ENCODE measurements at regions not wholly inside any gene's neighbourhood (a gene's known extent, or its start where the extent isn't known, plus 50 kb on each side); places are given as distances from the start of the nearest gene placed in this dataset.

DNA sequence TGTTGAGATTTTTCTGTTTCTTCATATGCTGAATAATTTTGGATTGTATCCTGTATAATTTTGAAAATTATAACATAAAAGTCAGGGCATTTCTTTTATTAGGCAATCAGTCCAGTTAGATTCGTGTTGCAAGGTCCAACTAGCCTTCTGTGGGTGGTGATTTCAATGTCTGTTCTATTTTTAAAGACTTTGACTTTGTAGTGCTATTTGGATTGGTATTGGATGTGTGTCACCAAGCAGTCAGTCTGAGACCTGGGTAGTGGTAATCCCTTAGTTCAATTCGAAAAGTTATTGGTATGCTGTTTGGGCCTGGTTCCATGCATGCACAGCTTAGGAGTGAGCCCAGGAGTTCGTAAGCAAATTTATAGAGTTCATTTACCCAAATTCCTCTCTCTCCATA lies 82.2 kb downstream of the EPDR1 start:
- in situ Hi-C loops (cut with MboI; ENCODE audit: low pct_unique_long_range_greater_than_20kb, low sequenced_read_pairs, unreplicated experiment), result no loop called here
- DNase-seq (ENCODE audit: low spot score), result no peak
- TF ChIP-seq, protein P1, sequence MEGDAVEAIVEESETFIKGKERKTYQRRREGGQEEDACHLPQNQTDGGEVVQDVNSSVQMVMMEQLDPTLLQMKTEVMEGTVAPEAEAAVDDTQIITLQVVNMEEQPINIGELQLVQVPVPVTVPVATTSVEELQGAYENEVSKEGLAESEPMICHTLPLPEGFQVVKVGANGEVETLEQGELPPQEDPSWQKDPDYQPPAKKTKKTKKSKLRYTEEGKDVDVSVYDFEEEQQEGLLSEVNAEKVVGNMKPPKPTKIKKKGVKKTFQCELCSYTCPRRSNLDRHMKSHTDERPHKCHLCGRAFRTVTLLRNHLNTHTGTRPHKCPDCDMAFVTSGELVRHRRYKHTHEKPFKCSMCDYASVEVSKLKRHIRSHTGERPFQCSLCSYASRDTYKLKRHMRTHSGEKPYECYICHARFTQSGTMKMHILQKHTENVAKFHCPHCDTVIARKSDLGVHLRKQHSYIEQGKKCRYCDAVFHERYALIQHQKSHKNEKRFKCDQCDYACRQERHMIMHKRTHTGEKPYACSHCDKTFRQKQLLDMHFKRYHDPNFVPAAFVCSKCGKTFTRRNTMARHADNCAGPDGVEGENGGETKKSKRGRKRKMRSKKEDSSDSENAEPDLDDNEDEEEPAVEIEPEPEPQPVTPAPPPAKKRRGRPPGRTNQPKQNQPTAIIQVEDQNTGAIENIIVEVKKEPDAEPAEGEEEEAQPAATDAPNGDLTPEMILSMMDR (IDR thresholded peaks at IDR 0.05; ENCODE audit: extremely low read depth, insufficient read depth, missing control alignments), result no peak

DNA sequence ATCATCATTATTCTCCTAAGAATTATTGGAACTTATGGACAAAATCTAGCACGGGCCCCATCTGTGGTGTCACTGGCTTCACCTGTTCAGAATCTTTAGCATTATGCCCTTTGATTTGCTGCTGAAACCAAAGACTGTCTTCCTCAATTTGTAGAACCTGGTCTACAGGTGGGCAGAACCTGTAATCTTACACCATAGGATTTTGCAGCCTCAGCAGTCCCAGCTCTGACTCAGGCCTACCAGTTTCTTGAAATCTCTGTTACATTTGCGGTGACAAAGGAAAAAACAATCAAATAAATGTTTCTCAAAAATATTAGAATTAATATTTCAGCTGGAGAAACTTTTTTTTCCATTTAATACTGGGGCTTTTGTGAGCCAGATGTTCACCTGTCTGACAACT lies 86.1 kb downstream of the EPDR1 start:
- in situ Hi-C loops (cut with MboI; ENCODE audit: low pct_unique_long_range_greater_than_20kb, low sequenced_read_pairs, unreplicated experiment), result no loop called here
- no peak for DNase-seq (ENCODE audit: low spot score)
- TF ChIP-seq, protein P1 (IDR thresholded peaks at IDR 0.05; ENCODE audit: extremely low read depth, insufficient read depth, missing control alignments), result no peak

DNA sequence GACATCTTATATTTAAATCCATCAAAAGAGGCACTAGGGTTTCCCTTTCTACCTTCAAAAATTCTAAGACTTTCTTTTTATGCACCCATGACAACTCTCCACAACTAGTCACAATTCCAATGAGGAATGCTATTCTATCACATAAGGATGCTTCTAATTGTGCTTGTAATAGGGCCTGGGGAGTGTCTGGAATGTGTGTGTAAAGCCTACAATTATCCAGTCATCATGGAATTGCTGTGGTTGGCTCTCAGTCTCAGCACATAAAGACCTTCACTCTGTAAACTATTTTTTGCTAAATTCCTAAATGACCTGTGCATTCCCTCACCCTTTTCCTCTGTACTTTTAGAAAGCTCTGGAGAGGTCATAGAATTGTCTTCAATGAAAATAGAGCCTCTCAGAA lies 86.7 kb downstream of the EPDR1 start:
- TF ChIP-seq, protein P1 (IDR thresholded peaks at IDR 0.05; ENCODE audit: extremely low read depth, insufficient read depth, missing control alignments), result no peak
- no peak for DNase-seq (ENCODE audit: low spot score)
- in situ Hi-C loops (cut with MboI; ENCODE audit: low pct_unique_long_range_greater_than_20kb, low sequenced_read_pairs, unreplicated experiment), result no loop called here

DNA sequence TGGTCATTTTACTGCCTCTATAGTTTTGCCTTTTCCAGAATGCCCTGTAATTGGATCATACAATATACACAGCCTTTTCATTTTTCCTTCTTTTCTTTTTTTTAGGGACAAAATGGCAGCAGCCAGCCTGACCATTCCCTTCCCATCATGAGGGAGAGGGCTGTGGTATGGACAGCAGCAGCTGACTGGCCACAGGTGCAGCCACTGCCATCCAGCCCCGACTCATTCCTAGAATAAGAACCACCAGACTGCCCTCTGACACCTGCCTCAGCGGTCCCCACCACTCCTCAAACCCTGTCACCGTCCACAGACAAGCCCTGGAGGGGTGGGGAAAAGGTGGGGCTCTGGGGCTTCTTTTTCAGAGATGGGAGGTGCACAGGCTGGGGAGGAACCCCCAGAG lies 92.8 kb downstream of the EPDR1 start:
- TF ChIP-seq, protein P1 (IDR thresholded peaks at IDR 0.05; ENCODE audit: extremely low read depth, insufficient read depth, missing control alignments), result no peak
- no peak for DNase-seq (ENCODE audit: low spot score)
- in situ Hi-C loops (cut with MboI; ENCODE audit: low pct_unique_long_range_greater_than_20kb, low sequenced_read_pairs, unreplicated experiment), result no loop called here

DNA sequence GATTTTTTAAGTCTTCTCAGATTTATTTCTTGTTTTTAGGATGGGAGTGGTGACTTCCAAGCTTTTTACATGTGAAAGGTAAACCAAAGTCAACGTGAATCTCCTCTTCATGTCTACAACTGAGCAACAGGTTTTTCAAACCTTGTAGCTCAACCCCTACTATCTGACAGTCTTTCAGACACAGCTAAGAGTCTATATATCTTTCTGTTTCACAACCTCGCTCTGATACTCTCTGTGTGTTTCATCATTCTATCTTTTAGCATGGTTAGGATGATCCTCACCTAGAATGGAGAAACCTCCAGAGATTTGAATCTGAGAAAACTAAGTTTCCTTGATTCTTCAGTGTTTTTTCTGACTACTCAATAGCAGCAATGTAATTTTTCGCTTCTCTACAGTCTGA lies 96.1 kb downstream of the EPDR1 start:
- TF ChIP-seq, protein P1 (IDR thresholded peaks at IDR 0.05; ENCODE audit: extremely low read depth, insufficient read depth, missing control alignments), result no peak
- in situ Hi-C loops (cut with MboI; ENCODE audit: low pct_unique_long_range_greater_than_20kb, low sequenced_read_pairs, unreplicated experiment), result no loop called here
- DNase-seq (ENCODE audit: low spot score), result no peak

DNA sequence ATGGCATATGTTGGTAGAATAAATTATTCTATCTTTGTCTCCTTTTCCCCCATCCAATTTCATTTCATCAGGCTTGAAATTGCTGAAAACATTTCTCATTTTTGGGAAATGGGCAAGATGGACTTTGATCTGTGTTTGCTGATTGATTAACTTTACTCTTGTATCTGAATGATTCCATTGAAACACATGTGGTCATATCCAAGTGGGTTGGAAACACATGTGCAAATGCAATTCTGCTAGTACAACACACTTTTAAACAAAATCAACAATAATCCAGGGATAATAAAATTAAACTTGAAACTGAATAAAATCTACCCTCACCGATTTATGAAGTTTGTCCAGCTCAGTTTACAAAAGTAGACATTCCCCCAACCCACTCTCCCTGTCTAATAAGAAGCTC lies 96.9 kb downstream of the EPDR1 start:
- no peak for DNase-seq (ENCODE audit: low spot score)
- in situ Hi-C loops (cut with MboI; ENCODE audit: low pct_unique_long_range_greater_than_20kb, low sequenced_read_pairs, unreplicated experiment), result no loop called here
- TF ChIP-seq, protein P1 (IDR thresholded peaks at IDR 0.05; ENCODE audit: extremely low read depth, insufficient read depth, missing control alignments), result no peak

Measured in GM13977 (cell line).